Stimulated activated CD8-positive, alpha-beta memory T cell treated with anti-CD3 and anti-CD28 coated beads, Interleukin-7, amount 100 ng/mL, for 1 hour (primary cell): ENCODE measurements at regions not wholly inside any gene's neighbourhood (a gene's known extent, or its start where the extent isn't known, plus 50 kb on each side); places are given as distances from the start of the nearest gene placed in this dataset.
A peak's percentile ranks its signal among the peaks of the same experiment; 100 is the strongest.

Experiments
- DNase-seq, 2 donors: peaks; one replicate each; pipeline ENCODE4 v3.0.0-alpha.2; 2020; ENCODE audit warnings: low read depth in 2 of 2

- DNase-seq, result no peak
Measured at GRCh38 chr1:5465281-5465711, 526.9 kb downstream of the NPHP4 start.

DNA sequence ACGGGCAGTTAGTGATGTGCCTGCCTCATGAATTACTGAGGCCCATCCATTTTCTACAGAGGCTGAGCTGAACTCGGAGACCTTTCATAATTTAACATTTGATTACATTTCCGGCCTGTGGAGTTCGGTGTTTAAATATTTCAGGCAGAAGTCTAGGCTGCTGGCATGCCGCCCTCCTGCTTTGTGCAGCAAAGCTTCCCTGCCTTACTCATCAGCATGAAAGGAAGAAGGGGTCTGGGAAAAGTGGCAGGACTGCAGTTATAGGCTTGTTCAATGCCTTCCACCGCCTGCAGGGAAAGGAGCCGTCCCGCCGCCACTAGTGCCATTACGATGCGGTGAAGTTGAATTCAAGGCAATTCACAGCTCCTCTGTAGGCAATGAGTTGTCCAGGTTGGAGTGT, 527.9 kb downstream of the NPHP4 start:
- no peak for DNase-seq

DNA sequence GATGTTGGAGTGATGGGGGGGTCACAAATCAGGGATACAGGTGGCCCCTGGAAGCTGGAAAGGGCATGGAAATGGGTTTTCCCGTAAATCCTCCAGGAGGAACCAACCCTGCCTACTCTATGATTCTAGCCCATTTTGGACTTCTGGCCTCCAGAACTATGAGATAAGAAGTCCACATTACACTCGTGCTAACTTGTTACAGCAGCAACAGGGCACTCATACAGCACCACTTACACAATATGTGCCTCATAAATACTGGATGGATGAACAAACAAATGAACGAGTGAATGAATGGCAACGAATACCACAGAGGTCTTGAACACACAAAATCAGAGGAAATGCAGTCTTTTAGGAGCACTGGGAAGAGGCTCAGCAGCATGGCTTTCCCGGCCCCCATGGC, 531.3 kb downstream of the NPHP4 start:
- no peak for DNase-seq

DNA sequence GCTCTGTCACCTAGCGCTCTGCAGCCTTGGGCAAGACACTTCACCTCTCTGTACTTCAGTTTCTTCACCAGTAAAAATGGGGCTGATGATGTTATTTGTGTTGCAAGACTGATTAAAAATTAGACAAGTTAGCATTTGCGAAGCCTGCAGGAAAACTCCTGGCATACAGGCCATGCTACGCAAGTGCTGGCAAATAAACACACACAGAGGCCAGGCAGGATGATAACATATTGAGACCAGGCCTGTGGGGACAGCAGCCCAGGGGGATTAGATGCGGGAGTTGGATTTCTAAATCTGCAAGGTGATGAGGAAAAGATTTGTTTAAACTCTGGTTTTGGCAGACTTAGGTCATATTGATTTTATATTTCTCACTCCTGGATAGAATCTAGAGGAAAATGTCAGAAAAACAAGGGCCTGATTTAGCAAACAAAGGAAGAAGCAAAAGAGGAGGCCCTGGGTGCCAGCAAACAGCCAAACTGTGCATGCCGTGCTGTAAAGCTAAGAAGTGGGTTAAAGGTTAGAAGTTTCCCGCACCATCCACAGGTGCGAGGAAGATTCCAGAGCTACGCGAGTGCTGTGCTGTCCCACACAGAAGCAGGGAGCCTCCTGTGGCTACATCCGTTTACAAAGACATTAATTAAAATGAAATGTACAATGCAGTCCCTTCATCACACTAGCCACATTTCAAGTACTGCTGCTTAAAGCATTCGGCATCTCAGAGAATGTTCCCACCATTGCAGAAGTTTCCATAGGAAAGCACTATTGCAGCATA, 532.2 kb downstream of the NPHP4 start:
- no peak for DNase-seq

DNA sequence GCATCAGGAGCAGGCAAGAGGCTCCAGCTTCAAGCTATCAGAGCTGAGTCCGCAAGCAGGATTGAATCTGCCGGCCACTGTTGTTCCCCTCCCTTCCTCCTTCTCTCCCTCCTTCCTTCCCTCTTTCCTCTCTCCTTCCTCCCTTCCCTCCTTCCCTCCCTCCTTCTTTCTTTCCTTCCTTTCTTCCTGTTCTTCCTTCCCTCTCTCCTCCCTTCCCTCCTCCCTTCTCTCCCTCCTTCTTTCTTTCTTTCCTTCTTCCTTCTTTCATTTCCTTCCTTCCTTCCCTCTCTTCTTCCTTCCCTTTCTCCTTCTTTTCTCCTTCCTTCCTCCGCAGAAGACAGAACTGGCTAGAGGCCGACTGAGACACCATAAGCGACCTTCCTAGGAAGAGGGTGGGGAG, 534.0 kb downstream of the NPHP4 start:
- no peak for DNase-seq

DNA sequence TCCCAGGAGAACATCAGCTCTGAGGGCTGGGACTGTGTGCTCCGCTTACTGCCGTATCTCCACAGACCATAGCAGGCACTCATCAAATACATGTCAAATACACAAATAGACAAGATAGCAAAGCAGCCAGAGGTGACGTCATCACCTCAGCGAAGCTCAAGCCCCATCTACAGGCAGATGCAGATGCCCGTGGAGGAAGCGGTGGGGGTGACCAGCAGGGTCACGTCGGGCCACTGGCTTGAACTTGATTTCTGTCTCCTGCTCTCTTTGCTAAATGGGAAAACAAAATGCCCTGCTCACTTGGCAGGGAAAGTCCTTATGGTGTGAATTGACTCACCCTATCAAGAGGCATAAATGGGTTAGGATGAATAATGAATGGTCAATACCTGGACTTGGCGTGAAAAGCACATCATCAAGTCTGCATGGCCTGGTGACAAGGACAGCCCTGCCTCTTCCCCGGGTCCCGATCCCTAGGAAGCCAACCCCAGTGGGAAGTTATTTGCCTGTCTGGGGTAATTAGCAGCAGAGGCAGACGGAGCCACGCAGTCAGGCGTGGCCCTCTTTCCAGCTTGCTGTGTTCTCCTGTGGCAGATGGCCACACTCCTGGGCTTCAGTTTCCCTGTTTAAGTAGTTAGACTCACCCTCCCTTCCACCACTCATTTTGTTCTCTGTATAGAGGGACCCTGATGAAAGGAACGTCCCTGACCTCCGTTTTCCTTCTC, 536.0 kb downstream of the NPHP4 start:
- DNase-seq, result no peak

GRCh38 chr1:5455651-5456050, 536.6 kb downstream of the NPHP4 start:
- no peak for DNase-seq

GRCh38 chr1:5455056-5455455, 537.2 kb downstream of the NPHP4 start:
- no peak for DNase-seq

- no peak for DNase-seq
Measured at GRCh38 chr1:5453347-5453746, 538.9 kb downstream of the NPHP4 start.

DNA sequence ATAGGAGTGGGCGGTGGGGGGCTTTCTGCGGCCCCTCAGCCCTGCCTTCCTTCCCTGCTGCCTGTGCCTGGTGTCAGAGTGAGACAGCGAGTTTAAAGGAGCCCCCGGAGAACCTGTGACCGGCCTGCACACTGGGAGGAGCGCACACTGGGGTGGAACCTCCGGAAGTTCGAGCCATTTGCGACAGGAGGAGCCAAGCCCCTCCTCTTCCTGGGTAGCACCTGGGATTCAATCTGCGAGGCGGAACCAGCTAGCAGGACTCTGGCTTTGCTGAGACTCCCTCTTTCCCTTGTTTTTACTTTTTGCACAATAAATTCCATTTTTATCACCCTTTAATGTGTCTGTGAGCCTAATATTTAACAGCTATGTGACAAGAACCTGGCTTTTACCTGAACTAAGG, 540.6 kb downstream of the NPHP4 start:
- DNase-seq, result no peak

DNA sequence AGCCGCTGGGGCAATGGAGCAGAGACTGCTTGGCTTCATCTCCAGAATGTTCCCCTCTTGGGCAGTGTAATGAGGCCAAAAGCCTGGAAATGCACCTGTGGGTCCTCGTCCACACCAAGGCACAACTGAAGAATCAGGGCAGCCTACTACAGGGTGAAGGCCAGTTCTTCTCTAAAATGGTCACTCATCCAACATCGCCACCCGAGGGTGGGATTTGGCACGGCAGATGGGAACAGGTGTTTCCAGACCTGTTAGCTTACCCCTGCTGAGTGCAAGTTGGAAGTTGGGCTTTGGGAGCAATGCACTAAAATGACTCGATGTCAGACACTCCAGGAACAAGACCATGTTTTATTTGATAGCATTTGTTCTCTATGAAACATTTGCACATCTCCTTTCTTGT, 543.7 kb downstream of the NPHP4 start:
- DNase-seq, result peak in 1 of 2 donors; percentile 2

- DNase-seq, result no peak
Measured at GRCh38 chr1:5447503-5447960, 544.7 kb downstream of the NPHP4 start.

DNA sequence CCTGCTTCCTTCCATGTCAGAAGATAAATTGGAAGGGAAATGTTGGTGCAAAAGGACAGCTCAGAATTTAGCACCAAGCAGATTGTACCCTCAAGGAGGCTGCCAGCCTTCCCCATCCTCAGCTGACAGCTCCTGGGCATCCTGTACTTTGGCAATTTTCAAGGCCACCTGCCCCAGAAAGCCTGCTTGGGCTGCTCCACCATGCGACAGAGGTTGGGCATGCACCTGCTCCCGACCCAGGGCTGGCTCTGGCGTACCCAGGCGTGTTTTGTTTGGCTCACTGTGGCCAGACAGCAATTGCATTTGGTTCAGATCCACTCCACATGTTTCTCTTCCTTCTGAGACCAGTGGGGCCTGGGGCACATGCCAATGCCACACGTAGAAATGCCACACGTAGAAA, 547.8 kb downstream of the NPHP4 start:
- DNase-seq, result no peak

DNA sequence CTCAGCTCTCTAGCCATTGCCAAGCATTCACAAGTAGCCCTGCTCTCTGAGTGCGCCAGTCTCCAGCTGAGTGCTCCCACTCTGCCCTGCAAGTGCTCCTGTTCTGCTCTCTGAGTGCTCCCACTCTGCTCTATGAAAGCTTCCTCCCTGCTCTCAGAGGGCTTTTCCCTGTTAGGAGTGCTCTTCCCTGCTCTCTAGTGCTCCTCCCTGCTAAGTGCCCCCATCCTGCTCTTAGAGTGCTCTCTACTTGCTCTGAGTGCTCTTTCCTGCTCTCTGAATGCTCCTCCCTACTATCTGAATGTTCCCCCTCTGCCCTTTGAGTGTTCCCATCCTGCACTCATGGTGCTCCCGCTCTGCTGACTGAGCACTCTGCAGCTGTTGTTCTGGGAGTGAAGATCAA, 555.4 kb downstream of the NPHP4 start:
- no peak for DNase-seq

GRCh38 chr1:5435414-5435813, 556.8 kb downstream of the NPHP4 start:
- DNase-seq, result no peak

GRCh38 chr1:5432436-5432835, 559.8 kb downstream of the NPHP4 start:
- no peak for DNase-seq

GRCh38 chr1:5430911-5431697, 561.1 kb downstream of the NPHP4 start:
- no peak for DNase-seq

GRCh38 chr1:5430136-5430535, 562.1 kb downstream of the NPHP4 start:
- no peak for DNase-seq

- no peak for DNase-seq
Measured at GRCh38 chr1:5428351-5428750, 563.9 kb downstream of the NPHP4 start.

DNA sequence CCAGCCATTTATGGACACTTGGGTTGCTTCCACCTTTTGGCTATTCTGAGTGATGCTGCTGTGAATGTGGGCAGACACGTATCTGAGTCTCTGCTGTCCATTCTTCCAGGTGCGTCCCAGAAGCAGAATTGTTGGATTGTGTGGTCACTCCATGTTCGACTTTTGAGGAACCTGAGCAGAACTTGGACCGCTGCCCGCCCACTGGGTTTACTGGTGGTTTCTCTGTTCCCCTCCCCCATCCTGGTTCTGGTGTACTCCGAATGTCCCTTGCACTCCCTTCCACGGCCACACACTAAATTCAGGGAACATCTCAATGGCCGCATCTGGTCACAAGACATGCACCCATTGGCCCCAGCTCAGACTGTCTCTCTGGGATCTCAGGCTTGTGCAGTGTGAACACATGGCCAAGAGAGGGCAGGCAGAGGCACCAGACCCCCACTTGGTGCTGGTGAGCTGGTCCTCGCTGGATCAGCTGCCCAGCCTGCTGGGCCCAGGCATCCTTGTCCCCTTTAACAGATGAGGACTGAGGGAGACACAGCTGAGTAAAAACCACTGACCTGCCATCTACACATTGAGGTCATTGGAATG, 565.1 kb downstream of the NPHP4 start:
- no peak for DNase-seq

DNA sequence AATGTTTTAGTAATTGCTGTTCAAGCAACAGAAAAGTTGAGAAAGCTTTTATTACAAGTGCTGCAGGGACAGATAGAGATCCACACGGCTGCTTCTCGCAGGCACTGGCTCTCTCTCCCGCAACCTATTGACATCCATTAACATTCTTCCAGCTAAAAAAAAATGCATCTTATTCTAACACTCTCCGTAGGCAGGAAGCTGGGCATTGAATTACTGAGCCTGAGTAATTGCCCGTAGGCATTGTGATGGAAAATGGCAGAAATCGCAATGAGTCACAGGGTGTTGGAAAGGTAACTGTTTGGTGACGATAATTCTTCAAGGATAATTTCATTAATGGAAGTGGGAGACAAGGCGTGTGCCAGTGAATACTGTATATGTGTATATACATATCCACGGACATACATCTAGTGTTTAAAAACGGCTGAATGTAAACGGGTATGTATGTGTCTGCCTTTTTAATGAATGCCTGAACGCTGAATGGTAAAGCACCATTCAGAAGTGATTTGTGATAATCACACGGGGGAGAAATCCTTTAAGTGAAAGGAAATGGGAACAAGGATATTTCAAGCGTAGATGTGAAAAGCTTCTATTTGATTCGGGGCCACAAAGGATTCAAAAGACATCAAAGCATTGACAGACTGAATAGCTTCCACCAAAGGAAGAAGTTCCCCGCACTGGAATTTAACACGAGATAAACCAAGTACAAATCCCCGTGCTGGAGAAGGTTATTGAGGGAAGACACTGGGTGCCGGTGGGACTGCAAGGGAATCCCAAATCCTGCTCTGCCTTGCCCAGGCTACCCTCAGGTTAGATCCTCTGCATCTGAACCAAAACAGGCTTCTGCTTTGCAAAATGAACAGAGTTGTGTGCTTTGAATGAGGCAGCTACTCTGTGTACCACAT, 567.2 kb downstream of the NPHP4 start:
- DNase-seq, result no peak
